HepG2 (cell line): ENCODE measurements at regions not wholly inside any gene's neighbourhood (a gene's known extent, or its start where the extent isn't known, plus 50 kb on each side); places are given as distances from the start of the nearest gene placed in this dataset.

Experiments used
- CTCF ChIP-seq: sonication (generic); formaldehyde crosslinking; IDR thresholded peaks from 2 replicates; pipeline ENCODE4 v1.5.0; 2020; ENCODE audit warnings: mild to moderate bottlenecking, missing genetic modification reagents, moderate library complexity
- EP300 ChIP-seq, 3 experiments: sonication (generic) in 1 of 3; formaldehyde crosslinking in 1 of 3; IDR thresholded peaks; 2 replicates each; pipeline versions ENCODE4 v1.5.1 to v1.6.1; 2011 to 2020; ENCODE audit warnings: low read depth in 2 of 3, low read length in 2 of 3, borderline replicate concordance in 1 of 3, improper control_type of control experiment in 1 of 3, mild to moderate bottlenecking in 1 of 3, missing genetic modification reagents in 1 of 3, moderate library complexity in 1 of 3
- FOSL2 ChIP-seq: sonication (generic); formaldehyde crosslinking; IDR thresholded peaks from 2 replicates; pipeline ENCODE4 v1.4.0; 2020; ENCODE audit warnings: missing genetic modification reagents
- POLR2AphosphoS5 ChIP-seq: IDR thresholded peaks from 2 replicates; pipeline ENCODE4 v1.6.1; 2012; ENCODE audit warnings: low read depth, low read length
- POLR2G ChIP-seq: fragments of 200-400 bp; formaldehyde crosslinking; IDR thresholded peaks from 2 replicates; pipeline ENCODE4 v1.6.1; 2018; ENCODE audit warnings: mild to moderate bottlenecking, low read depth, low read length, moderate library complexity
- TAF1 ChIP-seq: sonication (generic); formaldehyde crosslinking; IDR thresholded peaks from 2 replicates; pipeline ENCODE4 v1.4.0; 2020; ENCODE audit warnings: missing genetic modification reagents
- ZBTB26 ChIP-seq: IDR thresholded peaks from 2 replicates; pipeline ENCODE4 v1.6.1; 2016; ENCODE audit warnings: missing compliant biosample characterization, missing genetic modification reagents, borderline replicate concordance
- ZNF17 ChIP-seq: sonication (generic); formaldehyde crosslinking; IDR thresholded peaks from 2 replicates; pipeline ENCODE4 v1.5.0; 2020; ENCODE audit warnings: mild to moderate bottlenecking, missing genetic modification reagents

GRCh38 chr1:157312082-157312812 is 174.1 kb upstream of the ETV3 start:
- TF ChIP-seq TAF1 (no peak), EP300 (IDR thresholded peaks at IDR 0.05; ENCODE audit: low read depth in 2 of 2, low read length in 2 of 2) (no peak), EP300 (CRISPR knock-in tag; IDR thresholded peaks at IDR 0.05; ENCODE audit: borderline replicate concordance) (no peak), ZBTB26 (no peak), POLR2G (no peak), POLR2AphosphoS5 (no peak), ZNF17 (no peak), CTCF (CRISPR knock-in tag) (no peak), FOSL2 (CRISPR knock-in tag) (no peak)
